GM23248 (cell line): ENCODE measurements at regions not wholly inside any gene's neighbourhood (a gene's known extent, or its start where the extent isn't known, plus 50 kb on each side); places are given as distances from the start of the nearest gene placed in this dataset.
"Not testable (repeated sequence)": the region's sequence is repeated elsewhere in the genome, so short reads cannot be mapped to it uniquely, and the experiment has no call there.

ENCODE experiments used
- EZH2 ChIP-seq: fragments of 200-600 bp; sonication (generic); IDR thresholded peaks from 2 replicates; pipeline ENCODE4 v1.6.1; 2018; ENCODE audit warnings: antibody characterized with exemption, mild to moderate bottlenecking; ENCODE audit not compliant: insufficient read depth, poor library complexity, severe bottlenecking
- EZH2phosphoT487 ChIP-seq: fragments of 200-600 bp; sonication (generic); IDR thresholded peaks from 2 replicates; pipeline ENCODE4 v1.6.1; 2018; ENCODE audit warnings: antibody characterized with exemption, moderate library complexity, mild to moderate bottlenecking, low read depth; ENCODE audit not compliant: insufficient read depth

DNA sequence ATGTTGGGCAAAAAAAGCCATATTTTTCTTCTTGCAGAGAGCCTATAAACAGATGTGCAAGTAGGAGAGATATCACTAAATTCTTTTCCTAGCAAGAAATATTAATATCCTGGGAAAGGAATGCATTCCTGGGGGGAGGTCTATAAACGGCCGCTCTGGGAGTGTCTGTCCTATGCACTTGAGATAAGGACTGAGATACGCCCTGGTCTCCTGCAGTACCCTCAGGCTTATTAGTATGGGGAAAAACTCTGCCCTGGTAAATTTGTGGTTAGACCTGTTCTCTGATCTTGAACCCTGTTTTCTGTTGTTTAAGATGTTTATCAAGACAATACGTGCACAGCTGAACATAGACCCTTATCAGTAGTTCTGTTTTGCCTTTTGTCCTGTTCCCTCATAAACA is 177.8 kb upstream of the PAQR3 start:
- TF ChIP-seq EZH2, EZH2phosphoT487: not testable (repeated sequence)
